ENCODE measurements at regions not wholly inside any gene's neighbourhood (a gene's known extent, or its start where the extent isn't known, plus 50 kb on each side); places are given as distances from the start of the nearest gene placed in this dataset.

DNA sequence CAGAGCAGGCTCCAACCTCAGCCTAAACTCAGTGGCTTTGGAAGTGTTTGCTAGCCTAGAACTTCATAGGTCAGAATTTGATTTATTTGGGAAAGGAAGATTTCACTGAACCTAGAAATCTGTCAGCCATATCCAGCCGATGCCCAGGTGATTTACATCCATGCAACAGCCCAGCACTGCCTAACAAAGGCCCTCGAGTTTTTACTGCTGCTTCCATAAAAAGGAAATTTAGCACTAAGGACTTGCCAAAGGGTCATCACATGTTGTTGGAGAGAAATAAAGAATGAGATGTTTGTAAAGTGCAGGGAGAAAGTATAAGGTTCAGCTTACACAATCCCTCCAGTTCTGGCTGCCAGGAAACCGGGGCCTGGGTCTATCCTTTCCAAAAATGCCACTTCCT lies 614.2 kb downstream of the BCL11A start:
- TF ChIP-seq GATA2 (IDR thresholded peaks at IDR 0.05; ENCODE audit: low read depth, low read length) (no peak), GATA3 (IDR thresholded peaks at IDR 0.05; ENCODE audit: low read depth, low read length) (no peak)
